Chondrocyte (in vitro differentiated cells): ENCODE measurements at regions not wholly inside any gene's neighbourhood (a gene's known extent, or its start where the extent isn't known, plus 50 kb on each side); places are given as distances from the start of the nearest gene placed in this dataset.

Experiments
- DNase-seq: peaks from one replicate; pipeline ENCODE4 v3.0.0; 2021; ENCODE audit warnings: mixed read lengths, low spot score
- H3K27ac Mint-ChIP-seq: one replicate; pipeline ENCODE4 v1.8.0; 2021; ENCODE audit warnings: mild to moderate bottlenecking, moderate library complexity, mixed read lengths; ENCODE audit not compliant: unreplicated experiment
- H3K27me3 Mint-ChIP-seq: 2 replicates; pipeline ENCODE4 v1.8.0; 2021; ENCODE audit warnings: low read depth, mixed read lengths
- H3K36me3 Mint-ChIP-seq: 2 replicates; pipeline ENCODE4 v1.8.0; 2021; ENCODE audit warnings: low read depth, mixed read lengths
- H3K4me1 Mint-ChIP-seq: 2 replicates; pipeline ENCODE4 v1.8.0; 2021; ENCODE audit warnings: low read depth, mild to moderate bottlenecking, mixed read lengths
- H3K4me3 Mint-ChIP-seq: one replicate; pipeline ENCODE4 v1.8.0; 2021; ENCODE audit warnings: mild to moderate bottlenecking, moderate library complexity, mixed read lengths; ENCODE audit not compliant: unreplicated experiment
- H3K9me3 Mint-ChIP-seq: 2 replicates; pipeline ENCODE4 v1.8.0; 2021; ENCODE audit warnings: low read depth, mixed read lengths
- CTCF ChIP-seq: fragments of 200-600 bp; sonication (generic); IDR thresholded peaks from 2 replicates; pipeline ENCODE4 v1.5.0; 2021; ENCODE audit warnings: antibody characterized with exemption, mild to moderate bottlenecking, moderate library complexity

- no peak for TF ChIP-seq CTCF
- no peak overlapping the region for H3K4me3 Mint-ChIP-seq
- no peaks in the 10 kb centered on the region for H3K36me3 Mint-ChIP-seq
- H3K9me3 Mint-ChIP-seq = no peaks in the 10 kb centered on the region
- no peaks in the 10 kb centered on the region for H3K4me1 Mint-ChIP-seq
- no peak overlapping the region for H3K27ac Mint-ChIP-seq
- H3K27me3 Mint-ChIP-seq = no peaks in the 10 kb centered on the region
- no peak for DNase-seq
These were observed 145.5 kb downstream of the SLITRK6 start for GRCh38 chr13:85653681-85654080.

- no peak for DNase-seq
- Mint-ChIP-seq H3K9me3 (no peaks in the 10 kb centered on the region), H3K36me3 (no peaks in the 10 kb centered on the region), H3K4me1 (no peaks in the 10 kb centered on the region), H3K4me3 (no peak overlapping the region), H3K27me3 (no peaks in the 10 kb centered on the region), H3K27ac (no peak overlapping the region)
- no peak for TF ChIP-seq CTCF
These were observed 146.7 kb downstream of the SLITRK6 start for GRCh38 chr13:85652491-85652890.

GRCh38 chr13:85651440-85651839, 147.8 kb downstream of the SLITRK6 start:
- H3K27me3 Mint-ChIP-seq = no peaks in the 10 kb centered on the region
- H3K9me3 Mint-ChIP-seq = no peaks in the 10 kb centered on the region
- H3K4me3 Mint-ChIP-seq = no peak overlapping the region
- TF ChIP-seq CTCF = no peak
- H3K4me1 Mint-ChIP-seq = no peaks in the 10 kb centered on the region
- no peak for DNase-seq
- H3K36me3 Mint-ChIP-seq = no peaks in the 10 kb centered on the region
- no peak overlapping the region for H3K27ac Mint-ChIP-seq

- DNase-seq = no peak
- no peak overlapping the region for H3K27ac Mint-ChIP-seq
- no peak for TF ChIP-seq CTCF
- H3K36me3 Mint-ChIP-seq = no peaks in the 10 kb centered on the region
- no peaks in the 10 kb centered on the region for H3K27me3 Mint-ChIP-seq
- no peaks in the 10 kb centered on the region for H3K9me3 Mint-ChIP-seq
- H3K4me3 Mint-ChIP-seq = no peak overlapping the region
- no peaks in the 10 kb centered on the region for H3K4me1 Mint-ChIP-seq
These were observed 148.6 kb downstream of the SLITRK6 start for GRCh38 chr13:85650613-85651012.

- Mint-ChIP-seq H3K27me3 (no peaks in the 10 kb centered on the region), H3K36me3 (peaks cover 2% of the 10 kb centered on the region), H3K27ac (no peak overlapping the region), H3K4me3 (no peak overlapping the region), H3K4me1 (no peaks in the 10 kb centered on the region), H3K9me3 (peaks cover 14% of the 10 kb centered on the region)
- no peak for TF ChIP-seq CTCF
- DNase-seq = no peak
These were observed 158.5 kb downstream of the SLITRK6 start for GRCh38 chr13:85640727-85641126.
